ENCODE measurements at regions not wholly inside any gene's neighbourhood (a gene's known extent, or its start where the extent isn't known, plus 50 kb on each side); places are given as distances from the start of the nearest gene placed in this dataset.
"Not testable (repeated sequence)": the region's sequence is repeated elsewhere in the genome, so short reads cannot be mapped to it uniquely, and the experiment has no call there.

DNA sequence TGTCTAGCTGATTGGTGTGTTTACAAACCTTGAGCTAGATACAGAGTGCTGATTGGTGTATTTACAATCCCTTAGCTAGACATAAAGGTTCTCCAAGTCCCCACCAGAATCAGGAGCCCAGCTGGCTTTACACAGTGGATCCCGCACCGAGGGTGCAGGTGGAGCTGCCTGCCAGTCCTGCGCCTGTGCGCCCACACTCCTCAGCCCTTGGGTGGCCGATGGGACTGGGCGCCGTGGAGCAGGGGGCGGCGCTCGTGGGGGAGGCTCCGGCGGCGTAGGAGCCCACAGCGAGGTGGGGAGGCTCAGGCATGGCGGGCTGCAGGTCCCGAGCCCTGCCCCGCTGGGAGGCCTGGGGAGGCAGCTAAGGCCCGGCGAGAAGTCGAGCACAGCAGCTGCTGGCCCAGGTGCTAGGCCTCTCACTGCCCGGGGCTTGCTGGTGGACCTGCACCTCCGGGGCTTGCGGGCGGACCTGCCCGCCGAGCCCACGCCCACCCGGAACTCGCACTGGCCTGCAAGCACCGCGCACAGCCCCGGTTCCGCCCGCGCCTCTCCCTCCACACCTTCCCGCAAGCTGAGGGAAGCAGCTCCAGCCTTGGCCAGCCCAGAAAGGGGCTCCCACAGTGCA lies 51.0 kb upstream of the CDYL start:
- H3K27ac ChIP-seq: not testable (repeated sequence)

DNA sequence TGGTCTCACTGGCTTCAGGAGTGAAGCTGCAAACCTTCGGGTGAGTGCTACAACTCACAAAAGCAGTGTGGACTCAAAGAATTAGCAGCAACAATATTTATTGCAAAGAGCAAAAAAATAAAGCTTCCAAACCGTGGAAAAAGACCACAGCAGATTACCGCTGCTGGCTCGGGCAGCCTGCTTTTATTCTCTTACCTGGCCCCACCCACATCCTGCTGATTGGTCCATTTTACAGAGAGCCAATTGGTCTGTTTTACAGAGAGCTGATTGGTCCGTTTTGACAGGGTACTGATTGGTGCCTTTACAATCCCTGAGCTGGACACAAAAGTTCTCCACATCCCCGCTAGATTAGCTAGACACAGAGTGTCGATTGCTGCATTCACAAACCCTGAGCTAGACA lies 51.5 kb upstream of the CDYL start:
- not testable (repeated sequence) for H3K27ac ChIP-seq

DNA sequence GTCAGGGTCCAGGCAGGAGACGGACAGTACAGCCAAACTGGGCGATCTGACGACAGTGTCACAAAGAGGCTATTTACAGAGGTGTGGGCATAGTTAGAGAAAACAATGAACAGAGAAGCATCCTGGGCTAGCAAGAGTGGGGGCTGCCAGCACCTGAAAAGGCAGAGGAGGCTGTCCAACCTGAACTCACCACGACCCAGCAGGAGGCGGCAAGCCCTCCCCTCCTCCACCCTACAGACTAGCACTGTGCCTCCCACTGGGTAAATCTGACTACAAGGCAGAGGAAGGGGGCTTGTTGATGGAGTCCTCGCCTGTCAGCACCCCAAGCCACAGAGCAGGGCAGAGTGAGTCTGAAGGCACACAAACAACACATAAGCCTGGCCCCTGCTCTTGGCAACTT lies 52.8 kb upstream of the CDYL start:
- H3K27ac ChIP-seq: no peak overlapping the region
- TF ChIP-seq, protein P1, sequence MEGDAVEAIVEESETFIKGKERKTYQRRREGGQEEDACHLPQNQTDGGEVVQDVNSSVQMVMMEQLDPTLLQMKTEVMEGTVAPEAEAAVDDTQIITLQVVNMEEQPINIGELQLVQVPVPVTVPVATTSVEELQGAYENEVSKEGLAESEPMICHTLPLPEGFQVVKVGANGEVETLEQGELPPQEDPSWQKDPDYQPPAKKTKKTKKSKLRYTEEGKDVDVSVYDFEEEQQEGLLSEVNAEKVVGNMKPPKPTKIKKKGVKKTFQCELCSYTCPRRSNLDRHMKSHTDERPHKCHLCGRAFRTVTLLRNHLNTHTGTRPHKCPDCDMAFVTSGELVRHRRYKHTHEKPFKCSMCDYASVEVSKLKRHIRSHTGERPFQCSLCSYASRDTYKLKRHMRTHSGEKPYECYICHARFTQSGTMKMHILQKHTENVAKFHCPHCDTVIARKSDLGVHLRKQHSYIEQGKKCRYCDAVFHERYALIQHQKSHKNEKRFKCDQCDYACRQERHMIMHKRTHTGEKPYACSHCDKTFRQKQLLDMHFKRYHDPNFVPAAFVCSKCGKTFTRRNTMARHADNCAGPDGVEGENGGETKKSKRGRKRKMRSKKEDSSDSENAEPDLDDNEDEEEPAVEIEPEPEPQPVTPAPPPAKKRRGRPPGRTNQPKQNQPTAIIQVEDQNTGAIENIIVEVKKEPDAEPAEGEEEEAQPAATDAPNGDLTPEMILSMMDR (conservative IDR thresholded peaks at IDR 0.05): no peak
- TF ChIP-seq ZFX (IDR thresholded peaks at IDR 0.05): no peak

DNA sequence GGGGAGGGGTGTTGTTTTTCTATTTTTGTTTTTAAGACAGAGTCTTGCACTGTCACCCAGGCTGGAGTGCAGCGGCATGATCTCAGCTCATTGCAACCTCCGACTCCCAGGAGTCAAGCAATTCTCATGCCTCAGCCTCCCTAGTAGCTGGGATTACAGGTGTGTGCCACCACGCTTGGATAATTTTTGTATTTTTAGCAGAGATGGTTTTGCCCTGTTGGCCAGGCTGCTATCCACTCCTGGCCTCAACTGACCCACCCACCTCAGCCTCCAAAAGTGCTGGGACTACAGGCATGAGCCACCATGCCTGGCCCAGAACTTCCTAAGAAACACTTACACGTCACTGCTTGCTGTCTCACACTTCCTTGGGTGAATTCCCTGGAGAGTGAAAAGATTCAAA lies 54.8 kb upstream of the CDYL start:
- H3K27ac ChIP-seq: not testable (repeated sequence)

DNA sequence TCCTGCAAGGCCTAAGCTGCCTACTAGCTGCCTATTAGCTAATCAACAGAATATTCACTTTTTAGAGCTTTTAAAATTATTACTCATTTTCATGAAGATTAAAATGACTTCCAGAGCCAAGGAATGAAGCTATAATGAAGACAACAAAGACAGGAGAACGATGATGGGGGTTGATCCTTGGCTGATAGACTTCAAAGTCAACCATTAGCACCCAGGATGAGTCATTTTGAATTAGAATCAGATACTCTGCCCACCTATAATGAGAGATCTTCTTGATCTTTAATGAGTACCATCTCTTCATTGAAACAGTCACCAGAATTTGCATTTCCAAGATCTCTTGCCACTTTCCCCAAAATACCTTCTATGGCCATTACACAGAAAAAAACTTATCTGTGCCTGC lies 56.7 kb upstream of the CDYL start:
- no peak overlapping the region for H3K27ac ChIP-seq
- TF ChIP-seq, protein P1 (conservative IDR thresholded peaks at IDR 0.05): no peak
- no peak for TF ChIP-seq ZFX (IDR thresholded peaks at IDR 0.05)

DNA sequence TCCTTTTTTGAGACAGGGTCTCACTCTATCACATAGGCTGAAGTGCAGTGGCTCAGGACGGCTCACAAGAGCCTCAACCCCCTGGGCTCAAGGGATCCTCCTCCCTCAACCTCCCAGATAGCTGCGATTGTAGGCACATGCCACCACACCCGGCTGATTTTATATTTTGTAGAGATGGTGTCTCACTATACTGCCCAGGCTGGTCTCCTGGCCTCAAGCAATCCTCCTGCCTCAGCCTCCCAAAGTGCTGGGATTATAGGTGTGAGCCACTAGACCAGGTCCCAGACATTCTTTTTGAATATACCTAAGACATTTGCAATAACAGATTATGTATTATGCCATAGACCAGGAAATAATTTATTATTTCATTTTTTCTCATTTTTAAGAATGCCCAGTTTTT lies 58.3 kb upstream of the CDYL start:
- no peak overlapping the region for H3K27ac ChIP-seq
- TF ChIP-seq, protein P1 (conservative IDR thresholded peaks at IDR 0.05): no peak
- TF ChIP-seq ZFX (IDR thresholded peaks at IDR 0.05): no peak

DNA sequence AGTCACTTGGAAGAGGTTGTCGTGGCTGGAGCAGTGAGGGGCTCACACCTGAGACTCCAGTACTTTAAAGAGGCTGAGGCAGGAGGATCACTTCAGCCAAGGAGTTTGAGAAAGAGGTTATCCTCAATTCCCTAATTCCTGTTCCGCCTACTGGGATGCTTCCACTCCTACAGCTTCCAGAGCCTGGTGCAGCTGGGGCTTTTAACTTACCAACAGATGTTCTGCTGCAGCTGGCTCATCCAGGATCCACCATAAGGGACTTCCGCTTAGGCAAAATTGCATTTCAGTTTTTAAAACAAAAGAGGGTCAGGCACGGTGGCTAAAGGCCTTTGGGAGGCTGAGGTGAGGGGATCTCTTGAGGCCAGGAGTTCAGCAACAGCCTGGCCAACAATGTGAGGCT lies 59.1 kb upstream of the CDYL start:
- TF ChIP-seq, protein P1 (conservative IDR thresholded peaks at IDR 0.05): no peak
- no peak for TF ChIP-seq ZFX (IDR thresholded peaks at IDR 0.05)
- H3K27ac ChIP-seq: no peak overlapping the region

DNA sequence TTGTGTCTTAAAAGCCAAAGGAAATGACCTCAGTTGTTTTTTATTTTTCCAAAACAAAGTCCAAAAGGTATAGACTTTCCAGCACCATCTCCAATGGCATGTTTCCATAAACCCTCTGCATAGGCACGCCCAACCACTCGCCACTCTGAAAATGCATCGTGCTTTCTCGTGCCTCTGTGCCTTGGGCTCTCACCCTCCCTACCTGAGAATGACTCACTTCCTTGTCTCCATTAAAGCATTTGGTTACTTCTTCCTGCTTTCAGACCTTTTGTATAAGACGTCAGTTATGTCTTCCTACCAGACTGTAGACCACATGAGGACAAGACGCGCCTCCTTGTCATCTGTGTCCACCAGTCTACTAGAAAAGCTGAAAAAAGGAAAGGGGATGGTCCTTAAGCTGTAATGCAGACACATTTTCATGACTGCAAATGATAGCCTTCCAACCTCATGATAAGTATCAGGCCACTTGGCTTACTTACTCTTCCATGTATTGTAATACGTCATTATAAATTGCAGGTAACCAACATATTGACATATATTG lies 61.2 kb upstream of the CDYL start:
- TF ChIP-seq, protein P1 (conservative IDR thresholded peaks at IDR 0.05): no peak
- TF ChIP-seq ZFX (IDR thresholded peaks at IDR 0.05): no peak
- no peak overlapping the region for H3K27ac ChIP-seq

DNA sequence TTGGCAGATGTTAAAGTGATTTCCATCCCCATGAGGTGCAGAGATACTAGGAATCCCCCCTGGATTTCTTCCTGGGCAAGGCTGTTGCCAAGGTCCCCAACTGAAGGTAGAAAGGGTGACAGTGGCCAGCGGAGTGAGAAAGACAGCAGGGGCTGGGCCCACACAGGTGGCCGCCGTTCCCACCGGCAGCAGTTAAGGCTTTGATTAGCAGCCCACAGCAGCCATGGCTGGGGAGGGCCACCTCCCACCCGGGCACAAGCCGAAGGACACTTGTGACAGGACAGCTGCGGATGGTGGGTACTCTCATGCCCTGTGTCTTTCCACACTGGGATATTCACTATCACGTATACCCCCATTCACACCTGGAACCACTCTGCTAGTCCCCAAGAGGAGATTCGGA lies 63.9 kb upstream of the CDYL start:
- no peak for TF ChIP-seq ZFX (IDR thresholded peaks at IDR 0.05)
- no peak overlapping the region for H3K27ac ChIP-seq

DNA sequence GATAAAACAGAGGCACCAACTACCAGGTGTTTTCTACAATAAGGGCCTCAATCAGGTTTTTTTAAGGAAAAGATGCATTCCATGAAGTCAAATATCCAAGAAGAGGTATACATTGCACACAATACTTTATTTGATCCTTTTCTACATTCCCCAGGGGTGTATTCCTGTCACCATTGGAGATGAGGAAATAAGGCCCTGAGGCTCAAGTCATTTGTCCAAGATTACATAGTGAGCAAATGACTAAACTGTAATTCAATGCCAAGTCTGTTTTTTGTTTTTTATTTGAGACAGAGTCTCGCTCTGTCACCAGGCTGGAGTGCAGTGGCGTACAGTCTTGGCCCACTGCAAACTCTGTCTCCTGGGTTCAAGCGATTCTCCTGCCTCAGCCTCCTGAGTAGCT lies 69.2 kb upstream of the CDYL start:
- TF ChIP-seq ZFX (IDR thresholded peaks at IDR 0.05): no peak
- no peak overlapping the region for H3K27ac ChIP-seq
